ENCODE measurements at regions not wholly inside any gene's neighbourhood (a gene's known extent, or its start where the extent isn't known, plus 50 kb on each side); places are given as distances from the start of the nearest gene placed in this dataset.
"Not testable (repeated sequence)": the region's sequence is repeated elsewhere in the genome, so short reads cannot be mapped to it uniquely, and the experiment has no call there.

- DNase-seq, result peak; percentile 3 to 8
Measured at GRCh38 chr11:33970984-33971466, 79.1 kb upstream of the LMO2 start.

- DNase-seq, result no peak
Measured at GRCh38 chr11:33967451-33967850, 75.6 kb upstream of the LMO2 start.

- no peak for DNase-seq
Measured at GRCh38 chr11:33965032-33965431, 73.2 kb upstream of the LMO2 start.

GRCh38 chr11:33959855-33960400 lies 68.1 kb upstream of the LMO2 start:
- no peak for DNase-seq

- DNase-seq, result no peak
Measured at GRCh38 chr11:33957304-33957917, 65.5 kb upstream of the LMO2 start.

- DNase-seq, result no peak
Measured at GRCh38 chr11:33956611-33957010, 64.7 kb upstream of the LMO2 start.

- DNase-seq, result no peak
Measured at GRCh38 chr11:33953289-33953688, 61.4 kb upstream of the LMO2 start.

GRCh38 chr11:33952805-33953204 lies 60.9 kb upstream of the LMO2 start:
- DNase-seq, result no peak

- DNase-seq, result no peak
Measured at GRCh38 chr11:33949252-33949913, 57.5 kb upstream of the LMO2 start.

GRCh38 chr11:33948494-33948893 lies 56.6 kb upstream of the LMO2 start:
- no peak for DNase-seq

- DNase-seq, result not testable (repeated sequence)
Measured at GRCh38 chr11:33947918-33948317, 56.0 kb upstream of the LMO2 start.

- no peak for DNase-seq
Measured at GRCh38 chr11:33946930-33947329, 55.1 kb upstream of the LMO2 start.

GRCh38 chr11:33945481-33946268 lies 53.8 kb upstream of the LMO2 start:
- DNase-seq, result no peak

GRCh38 chr11:33944693-33945424 lies 53.0 kb upstream of the LMO2 start:
- DNase-seq, result no peak

GRCh38 chr11:33944345-33944692 lies 52.4 kb upstream of the LMO2 start:
- no peak for DNase-seq

- no peak for DNase-seq
Measured at GRCh38 chr11:33942954-33943353, 51.1 kb upstream of the LMO2 start.

GRCh38 chr11:33941637-33942160 lies 49.8 kb upstream of the LMO2 start:
- no peak for DNase-seq

Data from activated CD4-positive, alpha-beta T cell treated with anti-CD3 and anti-CD28 coated beads for 4 hours (primary cell).